K562 (cell line): ENCODE measurements at regions not wholly inside any gene's neighbourhood (a gene's known extent, or its start where the extent isn't known, plus 50 kb on each side); places are given as distances from the start of the nearest gene placed in this dataset.

Experiments used
- ATAC-seq: fragments of 200-7000 bp; cut with Tn5 transposase; 3 replicates; pipeline ENCODE4 v1.9.1; 2020; ENCODE audit warnings: moderate library complexity
- BruUV-seq: library from RNA; stranded (reverse); fragments of 400-500 nt; replicated peaks from 2 replicates; lab custom pipeline; 2021; lab: Mats Ljungman, UMichigan
- CTCF ChIA-PET: fragments of 300-600 bp; formaldehyde crosslinking; extraction: SDS; loops from one replicate; lab custom pipeline; 2021; ENCODE audit warnings: low intra/inter-chr PET ratio; lab: Yijun Ruan, JAX
- POLR2A ChIA-PET: fragments of 300-600, 350-650 bp; sonication (Branson Sonifier 250); formaldehyde crosslinking; extraction: SDS; loops from one replicate; lab custom pipeline; 2021; ENCODE audit warnings: antibody characterized with exemption, inconsistent platforms; lab: Yijun Ruan, JAX
- DNase-seq, 4 experiments: peaks; one replicate each; pipeline versions ENCODE4 v3.0.0 to v3.0.0-alpha.2; 2011 to 2018; ENCODE audit warnings: low spot score in 3 of 4, mixed read lengths in 3 of 4; ENCODE audit errors: extremely low read depth in 1 of 4
- FAIRE-seq: peaks from 2 replicates; lab custom pipeline; 2011; peaks lifted over from hg19 to GRCh38; lab: Jason Lieb, UNC
- H2AFZ ChIP-seq: 2 replicates; pipeline ENCODE4 v1.6.0; 2011; ENCODE audit warnings: low read depth, low read length, control low read depth, inconsistent platforms
- H3K27ac ChIP-seq: fragments of 200-600 bp; 3 replicates; pipeline ENCODE4 v1.8.0; 2011; ENCODE audit warnings: low read depth, mild to moderate bottlenecking, control low read depth, inconsistent platforms, low read length, moderate library complexity, mixed read lengths; ENCODE audit errors: extremely low read depth
- H3K27me3 ChIP-seq, 2 experiments: fragments of 300-600 bp in 1 of 2; 2 replicates in 1 of 2; 3 replicates in 1 of 2; pipeline versions ENCODE4 v1.6.0 to v1.8.0; 2011; ENCODE audit warnings: inconsistent platforms in 2 of 2, low read length in 2 of 2, mild to moderate bottlenecking in 1 of 2, mixed read lengths in 1 of 2, moderate library complexity in 1 of 2; ENCODE audit not compliant: control insufficient read depth in 2 of 2, insufficient read depth in 2 of 2
- H3K36me3 ChIP-seq: fragments of 300-600 bp; 3 replicates; pipeline ENCODE4 v1.8.0; 2011; ENCODE audit warnings: mild to moderate bottlenecking, low read length, inconsistent platforms; ENCODE audit not compliant: control insufficient read depth, insufficient read depth
- H3K4me1 ChIP-seq, 2 experiments: fragments of 200-600 bp in 1 of 2; replicated peaks in 1 of 2; 2 replicates in 1 of 2; 3 replicates in 1 of 2; pipeline versions ENCODE4 v1.5.1 to v1.8.0; 2011; ENCODE audit warnings: inconsistent platforms in 2 of 2, low read length in 2 of 2, mild to moderate bottlenecking in 1 of 2, mixed read lengths in 1 of 2, moderate library complexity in 1 of 2; ENCODE audit not compliant: control insufficient read depth in 2 of 2, insufficient read depth in 2 of 2
- H3K4me2 ChIP-seq: 2 replicates; pipeline ENCODE4 v1.6.1; 2011; ENCODE audit warnings: low read length, control low read depth, inconsistent platforms, mixed read lengths; ENCODE audit not compliant: insufficient read depth
- H3K4me3 ChIP-seq: fragments of 200-600 bp; sonication (generic), shearing (Covaris generic); 2 replicates; pipeline ENCODE4 v1.5.1; 2016; ENCODE audit warnings: control low read depth, inconsistent platforms
- H3K79me2 ChIP-seq: fragments of 200-600 bp; 3 replicates; pipeline ENCODE4 v1.8.0; 2011; ENCODE audit warnings: low read length, inconsistent platforms; ENCODE audit not compliant: control insufficient read depth, insufficient read depth
- H3K9ac ChIP-seq, 2 experiments: 2 replicates each; pipeline versions ENCODE4 v1.6.0 to v1.6.1; 2011; ENCODE audit warnings: low read depth in 2 of 2, low read length in 2 of 2, control low read depth in 1 of 2, inconsistent platforms in 1 of 2, mild to moderate bottlenecking in 1 of 2, mixed read lengths in 1 of 2; ENCODE audit not compliant: insufficient read depth in 1 of 2
- H3K9me1 ChIP-seq: one replicate; pipeline ENCODE4 v1.6.0; 2011; ENCODE audit warnings: inconsistent platforms, mild to moderate bottlenecking, low read length, moderate library complexity; ENCODE audit not compliant: control insufficient read depth, insufficient read depth
- H3K9me3 ChIP-seq: replicated peaks from 2 replicates; pipeline ENCODE4 v1.5.1; 2011; ENCODE audit warnings: low read depth, low read length, inconsistent platforms; ENCODE audit not compliant: control insufficient read depth, insufficient read depth
- H4K20me1 ChIP-seq: replicated peaks from 2 replicates; pipeline ENCODE4 v1.6.1; 2011; ENCODE audit warnings: low read length, inconsistent platforms, mixed read lengths; ENCODE audit not compliant: control insufficient read depth, insufficient read depth
- EWSR1 ChIP-seq: fragments of 450-650 bp; IDR thresholded peaks from 2 replicates; pipeline ENCODE4 v1.6.1; 2018; ENCODE audit warnings: borderline replicate concordance, mild to moderate bottlenecking, low read depth, moderate library complexity; ENCODE audit not compliant: partially characterized antibody
- FOXK1 ChIP-seq: sonication (generic); formaldehyde crosslinking; IDR thresholded peaks from 2 replicates; pipeline ENCODE4 v1.8.0; 2022; ENCODE audit warnings: missing genetic modification reagents, mild to moderate bottlenecking, borderline replicate concordance
- MTA3 ChIP-seq: fragments of 450-650 bp; formaldehyde crosslinking; IDR thresholded peaks from 2 replicates; pipeline ENCODE4 v1.6.1; 2017; ENCODE audit warnings: mild to moderate bottlenecking, borderline replicate concordance
- NFIC ChIP-seq: fragments of 450-650 bp; IDR thresholded peaks from 2 replicates; pipeline ENCODE4 v1.6.1; 2017; ENCODE audit warnings: mild to moderate bottlenecking, inconsistent platforms
- XRCC3 ChIP-seq: fragments of 450-650 bp; IDR thresholded peaks from 2 replicates; pipeline ENCODE4 v1.6.1; 2017; ENCODE audit warnings: mild to moderate bottlenecking, moderate library complexity
- XRCC4 ChIP-seq: IDR thresholded peaks from one replicate; pipeline ENCODE4 v1.6.1; 2011; ENCODE audit not compliant: insufficient read depth, insufficient read length; ENCODE audit errors: extremely low read depth
- XRCC5 ChIP-seq: fragments of 200-400 bp; formaldehyde crosslinking; IDR thresholded peaks from 2 replicates; pipeline ENCODE4 v1.6.1; 2017; ENCODE audit warnings: low read depth, mild to moderate bottlenecking, low read length
- ZBTB9 ChIP-seq: fragments of 450-650 bp; formaldehyde crosslinking; IDR thresholded peaks from 2 replicates; pipeline ENCODE4 v1.4.0; 2020; ENCODE audit warnings: mild to moderate bottlenecking, moderate library complexity
- ZNF277 ChIP-seq: fragments of 250-450 bp; sonication (Bioruptor Pico); IDR thresholded peaks from 2 replicates; pipeline ENCODE4 v1.8.0; 2022; ENCODE audit warnings: inconsistent platforms, mild to moderate bottlenecking, moderate library complexity, borderline replicate concordance
- ZNF280A ChIP-seq: fragments of 450-650 bp; IDR thresholded peaks from 2 replicates; pipeline ENCODE4 v1.6.1; 2018; ENCODE audit warnings: mild to moderate bottlenecking, low read depth; ENCODE audit not compliant: partially characterized antibody
- ZNF584 ChIP-seq: fragments of 200-800 bp; sonication (Bioruptor generic); IDR thresholded peaks from 2 replicates; pipeline ENCODE4 v1.6.1; 2016; ENCODE audit warnings: low read depth, mild to moderate bottlenecking, missing genetic modification characterization, missing compliant biosample characterization
- ZNF592 ChIP-seq: fragments of 450-650 bp; IDR thresholded peaks from 2 replicates; pipeline ENCODE4 v1.6.1; 2017; ENCODE audit warnings: antibody characterized with exemption, mild to moderate bottlenecking
- WGBS: fragments of 100-300 bp; shearing (Covaris generic); methylation state at CpG from one replicate; pipeline ENCODE4 v1.1.6; 2016; ENCODE audit warnings: low coverage, mixed read lengths; ENCODE audit not compliant: insufficient coverage; ENCODE audit errors: missing lambda C conversion rate; 5-methylcytosine and 5-hydroxymethylcytosine counted together
- in situ Hi-C: fragments of 300-500 bp; cut with MboI; formaldehyde crosslinking; loops from 4 replicates; pipeline ENCODE4 v1.15.0; 2018; ENCODE audit warnings: inconsistent platforms, mixed read lengths
- intact Hi-C: fragments of 100-400 bp; cut with micrococcal nuclease; formaldehyde crosslinking; loops from 2 replicates; pipeline ENCODE4 v1.14.2; 2022

DNA sequence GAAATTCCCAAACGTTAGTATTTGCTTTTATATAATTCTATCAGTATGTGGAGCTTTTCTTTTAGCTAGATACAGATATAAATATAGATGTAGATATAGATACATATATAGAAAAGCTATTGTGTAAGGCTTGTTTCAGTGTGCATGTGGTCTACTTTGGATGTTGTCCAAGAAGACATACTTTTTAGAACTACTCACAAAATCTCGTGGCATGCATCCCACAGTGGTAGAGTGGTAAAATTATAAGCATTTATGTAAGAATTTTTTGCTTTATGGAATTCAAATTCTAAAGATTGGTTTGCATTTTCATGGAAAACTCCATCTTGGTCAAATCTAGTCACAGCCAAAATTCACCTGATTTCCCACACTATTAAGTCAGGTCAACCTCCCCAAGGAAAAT, 880.4 kb downstream of the EFNB2 start (continued):
- no peak for TF ChIP-seq ZBTB9
- no peak for TF ChIP-seq XRCC3

- FAIRE-seq: no peak
- in situ Hi-C loops: no loop called here
- intact Hi-C loops: no loop called here
Observed at GRCh38 chr13:105643966-105644365, 891.5 kb downstream of the EFNB2 start.

More at GRCh38 chr13:105643966-105644365, 891.5 kb downstream of the EFNB2 start:
- WGBS: 2% methylated on average over 5 of the region's 5 CpGs
- no peak for ATAC-seq
- TF ChIP-seq ZNF592 (no peak), MTA3 (no peak), ZNF584 (CRISPR knock-in tag) (no peak), FOXK1 (CRISPR knock-in tag) (no peak), ZNF277 (CRISPR knock-in tag) (no peak), NFIC (no peak), XRCC5 (no peak), XRCC4 (no peak), EWSR1 (no peak), ZNF280A (no peak)
- no peaks in the 10 kb centered on the region for H4K20me1 ChIP-seq
- DNase-seq: no peak
- no peaks in the 10 kb centered on the region for H3K4me1 ChIP-seq
- no peaks in the 10 kb centered on the region for H3K9me3 ChIP-seq
- no peaks in the 10 kb centered on the region for H3K36me3 ChIP-seq
- no peak overlapping the region for H3K9ac ChIP-seq
- ChIA-PET POLR2A (no interaction called here), CTCF (no interaction called here)
- H3K79me2 ChIP-seq: no peaks in the 10 kb centered on the region
- H3K4me3 ChIP-seq: no peak overlapping the region
- no peak overlapping the region for H2AFZ ChIP-seq
- no peaks in the 10 kb centered on the region for H3K9me1 ChIP-seq
- H3K27ac ChIP-seq: no peak overlapping the region
- H3K4me2 ChIP-seq: no peak overlapping the region
- no peaks in the 10 kb centered on the region for H3K27me3 ChIP-seq
- no TSS peak for BruUV-seq
